Cardiac fibroblast (primary cell): ENCODE measurements at regions not wholly inside any gene's neighbourhood (a gene's known extent, or its start where the extent isn't known, plus 50 kb on each side); places are given as distances from the start of the nearest gene placed in this dataset.

Experiments used
- DNase-seq, 2 donors: peaks; one replicate each; pipeline versions ENCODE4 v3.0.0 to v3.0.0-alpha.2; 2010; ENCODE audit warnings: low read depth in 2 of 2
- H3K4me3 ChIP-seq, 2 donors: replicated peaks in 1 of 2; 1 replicate in 1 of 2; 2 replicates in 1 of 2; pipeline ENCODE4 v1.5.1; 2011; ENCODE audit warnings: low read depth in 2 of 2, low read length in 2 of 2, mild to moderate bottlenecking in 2 of 2, moderate library complexity in 1 of 2
- TF ChIP-seq, protein P1 (sequence below): IDR thresholded peaks from one replicate; pipeline ENCODE4 v1.5.1; 2011; ENCODE audit warnings: low read depth, mild to moderate bottlenecking, low read length, inconsistent platforms

DNA sequence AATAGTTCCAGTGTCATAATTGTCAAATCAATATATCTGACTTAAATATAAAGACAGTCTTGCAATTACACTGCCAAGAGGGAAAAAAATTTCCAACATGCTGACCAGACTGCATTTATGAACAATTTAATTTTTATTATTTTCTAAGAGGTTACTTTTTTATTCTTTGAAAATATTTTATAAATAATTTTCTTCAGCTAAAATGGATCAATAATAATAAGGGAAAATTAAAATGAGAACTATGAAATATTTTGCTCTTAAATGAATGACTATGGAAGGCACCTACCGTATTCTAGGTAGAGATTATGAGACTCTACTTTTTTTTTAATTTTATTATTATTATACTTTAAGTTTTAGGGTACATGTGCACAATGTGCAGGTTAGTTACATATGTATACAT is 1032.5 kb upstream of the LRRN3 start:
- no peak for DNase-seq
- TF ChIP-seq, protein P1, sequence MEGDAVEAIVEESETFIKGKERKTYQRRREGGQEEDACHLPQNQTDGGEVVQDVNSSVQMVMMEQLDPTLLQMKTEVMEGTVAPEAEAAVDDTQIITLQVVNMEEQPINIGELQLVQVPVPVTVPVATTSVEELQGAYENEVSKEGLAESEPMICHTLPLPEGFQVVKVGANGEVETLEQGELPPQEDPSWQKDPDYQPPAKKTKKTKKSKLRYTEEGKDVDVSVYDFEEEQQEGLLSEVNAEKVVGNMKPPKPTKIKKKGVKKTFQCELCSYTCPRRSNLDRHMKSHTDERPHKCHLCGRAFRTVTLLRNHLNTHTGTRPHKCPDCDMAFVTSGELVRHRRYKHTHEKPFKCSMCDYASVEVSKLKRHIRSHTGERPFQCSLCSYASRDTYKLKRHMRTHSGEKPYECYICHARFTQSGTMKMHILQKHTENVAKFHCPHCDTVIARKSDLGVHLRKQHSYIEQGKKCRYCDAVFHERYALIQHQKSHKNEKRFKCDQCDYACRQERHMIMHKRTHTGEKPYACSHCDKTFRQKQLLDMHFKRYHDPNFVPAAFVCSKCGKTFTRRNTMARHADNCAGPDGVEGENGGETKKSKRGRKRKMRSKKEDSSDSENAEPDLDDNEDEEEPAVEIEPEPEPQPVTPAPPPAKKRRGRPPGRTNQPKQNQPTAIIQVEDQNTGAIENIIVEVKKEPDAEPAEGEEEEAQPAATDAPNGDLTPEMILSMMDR: no peak
- no peak overlapping the region for H3K4me3 ChIP-seq

DNA sequence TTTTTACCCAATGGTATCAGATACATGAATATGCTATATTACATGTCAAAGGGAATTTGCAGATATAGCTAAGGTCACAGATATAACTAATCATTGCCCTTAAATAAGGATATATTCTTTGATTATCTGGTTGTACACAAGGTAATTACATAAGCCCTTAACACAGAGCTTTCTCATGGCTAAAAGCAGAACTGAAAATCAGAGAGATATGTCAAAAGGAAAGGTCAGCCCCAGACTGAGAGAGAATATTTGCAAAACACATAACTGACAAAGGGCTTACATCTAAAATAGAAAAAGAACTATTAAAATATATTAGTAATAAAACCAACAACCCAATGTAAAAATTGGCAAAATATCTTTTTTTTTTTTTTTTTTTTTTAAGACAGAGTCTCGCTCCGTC is 1029.5 kb upstream of the LRRN3 start:
- H3K4me3 ChIP-seq: no peak overlapping the region
- DNase-seq: no peak
- TF ChIP-seq, protein P1: no peak

DNA sequence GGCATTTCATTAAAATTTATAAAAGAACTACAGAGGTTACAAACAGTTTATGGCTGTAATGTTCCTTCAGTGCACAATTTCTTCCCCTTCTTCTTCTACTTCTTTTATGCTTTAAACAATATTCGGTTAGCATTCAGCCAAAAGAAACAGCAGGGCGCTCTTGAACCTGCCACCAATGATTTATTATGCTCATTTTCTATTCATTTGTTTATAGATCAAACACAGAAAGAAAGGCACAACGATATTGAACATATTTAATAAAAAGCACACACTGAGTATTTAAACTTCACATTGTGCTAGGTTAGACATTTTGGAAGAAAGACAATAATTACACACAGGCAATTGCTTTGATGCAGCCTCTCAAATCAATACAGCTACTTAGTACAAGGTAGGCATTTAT is 1025.8 kb upstream of the LRRN3 start:
- TF ChIP-seq, protein P1: no peak
- H3K4me3 ChIP-seq: no peak overlapping the region
- DNase-seq: no peak

DNA sequence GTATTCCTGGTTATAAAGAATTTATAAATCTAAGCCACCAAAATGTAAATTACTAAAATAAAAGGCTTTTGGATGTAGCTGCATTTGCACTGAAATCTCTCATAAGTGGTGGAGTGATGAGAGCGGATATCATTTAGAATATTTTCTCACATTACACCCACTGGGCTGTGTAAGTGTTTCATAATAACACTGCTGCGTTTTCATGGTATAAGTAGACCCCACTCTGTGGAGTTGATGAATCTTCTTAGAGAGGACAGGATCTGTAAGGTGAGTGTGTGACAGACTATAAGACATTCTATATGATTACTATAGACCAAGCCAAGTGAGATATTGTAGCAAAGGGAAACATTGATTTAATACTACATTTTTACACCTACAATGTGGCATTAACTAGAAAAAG is 1024.1 kb upstream of the LRRN3 start:
- no peak overlapping the region for H3K4me3 ChIP-seq
- TF ChIP-seq, protein P1: no peak
- DNase-seq: no peak

DNA sequence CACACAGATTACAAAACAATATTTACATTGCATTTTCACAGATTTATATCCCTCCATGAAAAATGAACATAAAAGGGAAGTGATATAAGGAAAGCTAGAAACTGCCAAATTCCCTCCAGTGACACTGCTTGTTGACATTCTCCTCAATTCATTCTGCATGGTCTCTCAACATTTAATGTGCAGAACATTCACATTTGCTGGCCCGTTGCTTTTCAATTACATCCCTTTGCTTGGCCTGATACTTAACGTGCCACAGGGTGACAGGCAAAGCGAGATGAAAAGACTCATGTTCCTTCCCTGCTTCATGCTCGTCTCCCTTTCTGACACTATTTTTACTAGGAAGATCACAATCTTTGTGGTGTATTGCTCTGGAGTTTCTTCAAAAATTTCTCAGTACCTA is 1019.7 kb upstream of the LRRN3 start:
- no peak for DNase-seq
- no peak overlapping the region for H3K4me3 ChIP-seq
- TF ChIP-seq, protein P1: no peak

DNA sequence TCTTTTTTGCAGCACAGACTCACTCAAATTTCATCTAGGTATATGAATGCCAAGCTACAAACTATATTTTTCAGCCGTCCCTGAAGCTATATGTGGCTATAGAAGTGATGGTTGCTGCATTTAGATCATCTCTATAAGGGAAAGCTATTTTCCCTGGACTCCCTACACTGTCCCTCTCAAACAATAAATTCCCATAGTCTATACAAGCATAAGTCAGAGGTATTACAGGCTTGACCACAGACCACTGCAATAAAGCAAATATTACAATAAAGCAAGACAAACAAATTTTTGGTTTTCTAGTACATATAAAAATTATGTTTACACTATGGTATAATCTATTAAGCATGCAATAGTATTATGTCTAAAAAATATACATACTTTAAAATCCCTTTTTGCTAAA is 1015.5 kb upstream of the LRRN3 start:
- TF ChIP-seq, protein P1: no peak
- no peak overlapping the region for H3K4me3 ChIP-seq
- no peak for DNase-seq

DNA sequence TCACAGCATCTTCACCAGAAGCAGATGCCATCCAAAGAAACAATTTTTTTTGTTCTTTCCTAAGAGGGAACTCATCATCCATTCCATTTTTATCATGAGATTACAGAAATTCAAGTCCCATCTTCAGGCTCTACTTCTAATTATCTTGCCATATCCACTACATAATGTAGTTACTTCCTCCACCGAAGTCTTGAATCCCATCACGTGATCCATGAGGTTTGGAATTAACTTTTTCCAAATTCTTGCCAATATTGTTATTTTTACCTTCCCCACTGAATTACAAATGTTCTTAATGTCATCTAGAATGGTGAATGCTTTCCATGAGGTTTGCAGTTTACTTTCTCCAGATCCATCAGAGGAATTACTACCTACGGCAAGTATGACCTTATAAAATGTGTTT is 1014.7 kb upstream of the LRRN3 start:
- H3K4me3 ChIP-seq: no peak overlapping the region
- TF ChIP-seq, protein P1: no peak
- no peak for DNase-seq
